ENCODE measurements at regions not wholly inside any gene's neighbourhood (a gene's known extent, or its start where the extent isn't known, plus 50 kb on each side); places are given as distances from the start of the nearest gene placed in this dataset.

DNA sequence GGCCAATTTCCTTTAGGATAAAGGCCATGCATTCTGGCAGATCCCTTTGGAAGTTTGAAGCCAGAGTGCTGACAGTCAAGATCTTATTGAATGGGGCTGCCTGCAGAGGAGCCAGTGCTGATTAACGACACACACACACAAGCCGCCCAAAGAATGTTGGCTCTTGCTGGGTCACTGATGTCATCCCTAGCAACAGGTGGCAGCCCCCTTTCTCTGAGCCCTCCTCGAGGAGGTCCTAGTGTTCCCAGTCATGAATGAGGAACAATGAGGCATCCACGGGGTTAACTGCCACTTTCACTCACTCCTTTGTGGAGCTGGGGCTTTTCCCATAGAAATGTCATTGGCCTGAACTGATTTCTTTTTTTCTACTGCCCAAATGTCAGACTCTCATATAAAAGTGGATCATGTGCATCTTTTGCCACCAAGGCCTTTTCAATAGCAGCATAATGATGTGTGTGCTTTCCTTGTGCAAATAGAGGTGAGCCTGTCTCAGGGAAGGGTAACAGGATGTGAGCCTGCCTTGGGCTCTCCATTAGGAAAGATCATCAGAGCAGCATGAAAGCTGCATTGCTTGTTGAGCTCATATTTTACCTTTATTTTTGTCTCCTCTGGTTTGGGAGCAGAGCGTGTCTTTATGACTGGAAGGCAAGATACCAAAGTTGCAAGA, 301.8 kb upstream of the MTNR1B start:
- TF ChIP-seq POLR2A (IDR thresholded peaks at IDR 0.05; ENCODE audit: low read length) (no peak), GATA1 (IDR thresholded peaks at IDR 0.05; ENCODE audit: low read depth, low read length) (no peak)
- DNase-seq = no peak

DNA sequence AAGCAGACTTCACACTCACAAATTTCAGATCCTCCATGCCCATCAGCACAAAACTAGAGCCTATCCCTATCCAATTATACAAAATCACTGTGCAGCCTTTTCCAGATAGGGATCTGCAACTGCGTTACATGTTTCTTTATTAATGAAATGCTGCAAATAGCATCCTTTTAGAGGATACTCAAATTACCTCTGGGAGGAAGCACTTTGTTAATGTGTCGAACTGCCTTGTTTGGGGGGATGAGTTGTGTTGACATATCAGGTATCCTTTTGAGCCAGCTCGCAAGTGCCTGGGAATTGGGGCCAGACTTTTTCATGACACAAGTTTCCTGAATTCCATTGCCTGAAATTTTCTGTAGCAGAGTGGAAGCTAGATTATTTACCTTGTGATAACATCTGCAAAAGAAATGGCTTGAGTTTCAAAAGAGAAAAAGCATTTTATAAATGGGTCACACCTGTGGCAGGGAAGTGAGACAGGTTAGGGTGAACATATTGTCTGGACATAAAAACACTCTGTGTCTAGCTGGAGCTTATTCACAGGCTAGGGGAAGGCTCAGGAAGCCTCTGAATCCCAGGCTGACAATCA, 299.1 kb upstream of the MTNR1B start:
- TF ChIP-seq GATA1 (IDR thresholded peaks at IDR 0.05; ENCODE audit: low read depth, low read length) (no peak), POLR2A (IDR thresholded peaks at IDR 0.05; ENCODE audit: low read length) (no peak)

GRCh38 chr11:92671081-92671480, 298.4 kb upstream of the MTNR1B start:
- TF ChIP-seq POLR2A (IDR thresholded peaks at IDR 0.05; ENCODE audit: low read length) = no peak
- no peak for TF ChIP-seq GATA1 (IDR thresholded peaks at IDR 0.05; ENCODE audit: low read depth, low read length)
- DNase-seq = no peak

More for the DNA sequence above, 299.1 kb upstream of the MTNR1B start:
- no peak for DNase-seq

DNA sequence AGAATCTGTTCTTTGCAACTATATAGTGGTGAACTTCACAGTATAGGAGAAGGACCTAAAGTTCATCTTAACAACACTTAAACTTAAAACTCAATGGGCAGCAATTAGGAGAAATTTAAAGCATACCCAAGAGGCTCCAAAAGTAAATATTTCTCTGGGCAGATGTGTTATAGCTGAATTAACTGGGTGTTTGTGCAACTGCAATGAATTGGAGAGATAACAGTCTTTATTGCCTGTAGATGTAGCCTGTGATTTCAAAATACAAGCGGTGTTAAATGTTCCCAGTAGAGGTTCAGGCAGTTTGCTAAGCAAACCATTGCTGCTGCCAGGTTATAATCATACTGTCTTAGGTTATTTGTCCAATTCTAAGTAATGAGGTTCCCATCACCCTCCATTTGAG, 294.1 kb upstream of the MTNR1B start:
- TF ChIP-seq POLR2A (IDR thresholded peaks at IDR 0.05; ENCODE audit: low read length) = no peak
- TF ChIP-seq GATA1 (IDR thresholded peaks at IDR 0.05; ENCODE audit: low read depth, low read length) = no peak
- DNase-seq = no peak

DNA sequence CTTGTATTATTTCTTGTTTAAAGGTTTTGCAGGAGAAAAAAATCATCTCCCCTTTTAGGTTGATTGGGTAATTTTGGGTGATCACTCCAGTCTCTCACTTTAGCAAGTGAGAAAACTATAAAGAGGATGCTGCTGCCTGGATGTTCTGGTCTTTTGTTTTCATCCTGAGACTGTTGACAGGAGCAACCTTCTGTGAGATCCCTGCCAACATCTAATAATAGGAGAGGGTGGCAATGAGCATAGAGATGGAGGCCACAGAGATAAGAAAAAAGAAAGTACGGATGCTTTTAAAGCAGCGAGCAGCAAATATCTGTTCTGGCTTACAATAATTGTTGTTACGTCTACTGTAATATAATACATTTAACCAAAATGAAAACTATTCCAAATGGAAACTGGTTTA, 293.6 kb upstream of the MTNR1B start:
- no peak for TF ChIP-seq GATA1 (IDR thresholded peaks at IDR 0.05; ENCODE audit: low read depth, low read length)
- TF ChIP-seq POLR2A (IDR thresholded peaks at IDR 0.05; ENCODE audit: low read length) = no peak

GRCh38 chr11:92678008-92678611, 291.3 kb upstream of the MTNR1B start:
- DNase-seq = no peak

More for the DNA sequence above, 293.6 kb upstream of the MTNR1B start:
- DNase-seq = no peak

DNA sequence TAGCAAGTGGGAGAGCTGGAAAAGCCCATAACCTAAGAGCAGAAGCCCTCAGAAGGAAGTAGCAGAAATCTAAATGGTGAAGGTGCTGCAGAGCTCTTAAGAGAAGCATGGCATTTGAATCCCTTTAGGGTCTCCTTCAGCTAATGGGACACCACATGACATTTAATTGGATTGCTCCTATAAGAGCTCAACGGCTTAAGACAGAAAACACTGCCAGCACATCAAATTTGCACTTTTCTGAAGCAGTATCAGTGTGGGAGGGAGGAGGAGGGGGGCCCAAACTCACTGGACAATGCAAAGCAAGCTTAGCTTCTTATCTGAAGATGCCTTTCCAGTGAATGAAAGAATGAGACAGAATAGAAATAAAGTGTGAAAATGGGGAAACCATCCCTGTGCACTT, 287.9 kb upstream of the MTNR1B start:
- TF ChIP-seq GATA1 (IDR thresholded peaks at IDR 0.05; ENCODE audit: low read depth, low read length) (no peak), POLR2A (IDR thresholded peaks at IDR 0.05; ENCODE audit: low read length) (no peak)
- DNase-seq = no peak

More at GRCh38 chr11:92678008-92678611, 291.3 kb upstream of the MTNR1B start:
- TF ChIP-seq POLR2A (IDR thresholded peaks at IDR 0.05; ENCODE audit: low read length) (no peak), GATA1 (IDR thresholded peaks at IDR 0.05; ENCODE audit: low read depth, low read length) (no peak)

GRCh38 chr11:92682136-92682535, 287.3 kb upstream of the MTNR1B start:
- TF ChIP-seq GATA1 (IDR thresholded peaks at IDR 0.05; ENCODE audit: low read depth, low read length) (no peak), POLR2A (IDR thresholded peaks at IDR 0.05; ENCODE audit: low read length) (no peak)
- DNase-seq = no peak

DNA sequence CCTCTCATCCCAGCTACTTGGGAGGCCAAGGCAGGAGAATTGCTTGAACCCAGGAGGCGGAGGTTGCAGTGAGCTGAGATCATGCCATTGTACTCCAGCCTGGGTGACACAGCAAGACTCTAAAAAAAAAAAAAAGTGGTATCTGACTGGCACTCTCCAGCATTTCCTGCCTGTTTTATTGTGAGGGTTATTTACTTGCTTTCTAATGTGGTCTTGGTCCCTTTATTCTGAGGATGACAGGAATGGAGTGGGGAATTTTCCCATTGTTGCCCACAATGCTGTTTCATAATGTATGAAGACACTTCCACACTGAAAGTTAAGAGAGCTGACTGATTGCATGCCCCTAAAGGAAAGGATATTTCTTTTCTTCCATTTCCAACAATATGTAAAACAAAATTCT, 286.5 kb upstream of the MTNR1B start:
- no peak for DNase-seq
- no peak for TF ChIP-seq POLR2A (IDR thresholded peaks at IDR 0.05; ENCODE audit: low read length)
- no peak for TF ChIP-seq GATA1 (IDR thresholded peaks at IDR 0.05; ENCODE audit: low read depth, low read length)

- TF ChIP-seq GATA1 (IDR thresholded peaks at IDR 0.05; ENCODE audit: low read depth, low read length) (no peak), POLR2A (IDR thresholded peaks at IDR 0.05; ENCODE audit: low read length) (no peak)
- no peak for DNase-seq
Measured at GRCh38 chr11:92685049-92685448, 284.4 kb upstream of the MTNR1B start.

GRCh38 chr11:92687724-92688123, 281.7 kb upstream of the MTNR1B start:
- TF ChIP-seq GATA1 (IDR thresholded peaks at IDR 0.05; ENCODE audit: low read depth, low read length) (no peak), POLR2A (IDR thresholded peaks at IDR 0.05; ENCODE audit: low read length) (no peak)
- no peak for DNase-seq

DNA sequence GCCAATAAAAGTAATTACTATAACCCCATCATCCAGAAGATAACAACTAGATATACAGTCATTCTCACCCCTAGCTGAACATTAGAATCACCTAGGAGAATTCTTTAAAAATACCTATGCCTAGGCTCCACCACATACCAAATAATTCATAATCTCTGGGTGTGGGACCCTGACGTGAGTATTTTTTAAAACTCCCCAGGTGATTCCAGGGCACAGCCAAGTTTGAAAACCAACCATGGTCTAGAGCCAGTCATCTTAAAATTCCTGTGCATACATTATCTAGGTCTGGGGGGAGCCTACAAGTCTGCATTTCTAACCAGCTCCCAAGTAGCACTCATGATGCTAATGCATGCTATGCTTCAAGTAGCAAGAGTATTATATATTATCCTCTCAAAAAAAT, 281.0 kb upstream of the MTNR1B start:
- TF ChIP-seq GATA1 (IDR thresholded peaks at IDR 0.05; ENCODE audit: low read depth, low read length) = no peak
- TF ChIP-seq POLR2A (IDR thresholded peaks at IDR 0.05; ENCODE audit: low read length) = no peak
- DNase-seq = no peak

DNA sequence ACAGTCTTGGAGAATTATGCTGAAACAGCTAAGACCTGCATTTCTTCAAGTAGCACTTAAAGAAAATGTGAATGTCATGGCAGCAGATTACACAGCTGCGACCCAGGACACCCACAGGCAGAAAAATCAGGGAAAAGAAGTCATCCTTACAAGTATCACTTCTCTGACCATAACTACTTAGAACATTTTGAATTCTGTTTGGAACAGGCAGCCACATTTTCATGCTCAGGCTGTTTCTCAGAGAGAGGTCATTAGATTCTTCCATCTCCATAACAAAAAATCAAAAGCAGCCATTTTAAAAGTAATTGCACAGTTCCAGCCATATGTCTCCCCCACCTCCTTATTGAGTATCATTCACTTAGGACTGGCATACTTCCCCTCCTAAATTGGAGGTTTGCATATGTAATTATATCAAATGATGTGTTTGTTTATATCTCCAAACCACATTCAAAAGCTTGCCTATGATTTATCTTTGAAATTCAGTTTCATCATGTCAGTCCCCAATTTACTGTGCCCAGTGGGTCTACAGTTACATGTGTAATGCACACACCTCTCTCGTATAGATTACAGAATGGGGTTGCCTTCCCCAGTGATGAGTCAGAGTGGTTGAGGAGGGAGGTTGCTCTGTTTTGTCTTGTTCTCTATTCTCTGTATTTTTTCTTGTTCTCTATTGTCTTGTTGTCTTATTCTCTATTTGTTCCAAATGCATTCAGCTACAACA, 276.5 kb upstream of the MTNR1B start:
- no peak for TF ChIP-seq GATA1 (IDR thresholded peaks at IDR 0.05; ENCODE audit: low read depth, low read length)
- no peak for TF ChIP-seq POLR2A (IDR thresholded peaks at IDR 0.05; ENCODE audit: low read length)
- DNase-seq = no peak

GRCh38 chr11:92696076-92696475, 273.4 kb upstream of the MTNR1B start:
- TF ChIP-seq POLR2A (IDR thresholded peaks at IDR 0.05; ENCODE audit: low read length) (no peak), GATA1 (IDR thresholded peaks at IDR 0.05; ENCODE audit: low read depth, low read length) (no peak)
- no peak for DNase-seq
